ENCODE measurements at regions not wholly inside any gene's neighbourhood (a gene's known extent, or its start where the extent isn't known, plus 50 kb on each side); places are given as distances from the start of the nearest gene placed in this dataset.

GRCh38 chr13:89053418-89053817, 1382.2 kb downstream of the SLITRK5 start:
- TF ChIP-seq CTCF (IDR thresholded peaks at IDR 0.05; ENCODE audit: poor library complexity) (no peak), EZH2 (IDR thresholded peaks at IDR 0.05; ENCODE audit: borderline replicate concordance) (no peak), EZH2phosphoT487 (IDR thresholded peaks at IDR 0.05; ENCODE audit: low read depth, severe bottlenecking, unreplicated experiment) (no peak)
